Upper lobe of left lung (tissue), 4 donors: ENCODE measurements at regions not wholly inside any gene's neighbourhood (a gene's known extent, or its start where the extent isn't known, plus 50 kb on each side); places are given as distances from the start of the nearest gene placed in this dataset.

Experiments used
- CTCF ChIP-seq, 6 experiments: fragments of 450-650 bp in 4 of 6; fragments of 200-600 bp in 2 of 6; sonication (generic) in 2 of 6; IDR thresholded peaks; one replicate each; pipeline ENCODE4 v1.5.1; 2016 to 2019; ENCODE audit warnings: antibody characterized with exemption in 6 of 6
- POLR2AphosphoS5 ChIP-seq, 2 donors: sonication (generic); formaldehyde crosslinking; IDR thresholded peaks; one replicate each; pipeline ENCODE4 v1.5.1; 2017; ENCODE audit warnings: antibody characterized with exemption in 2 of 2

GRCh38 chr12:92619026-92619425 is 83.8 kb upstream of the PLEKHG7 start:
- TF ChIP-seq POLR2AphosphoS5 (IDR thresholded peaks at IDR 0.05) (no peak), CTCF (IDR thresholded peaks at IDR 0.05) (no peak)
